Panc1 (cell line): ENCODE measurements at regions not wholly inside any gene's neighbourhood (a gene's known extent, or its start where the extent isn't known, plus 50 kb on each side); places are given as distances from the start of the nearest gene placed in this dataset.

ENCODE experiments used
- CTCF ChIP-seq: fragments of 450-650 bp; IDR thresholded peaks from 2 replicates; pipeline ENCODE4 v1.5.1; 2017; ENCODE audit warnings: mild to moderate bottlenecking
- POLR2AphosphoS5 ChIP-seq: IDR thresholded peaks from 2 replicates; pipeline ENCODE4 v1.6.1; 2012; ENCODE audit warnings: mild to moderate bottlenecking, low read depth, low read length, moderate library complexity
- TF ChIP-seq, protein P1 (sequence below), 2 experiments: IDR thresholded peaks; 2 replicates each; pipeline ENCODE4 v1.6.1; 2011 to 2012; ENCODE audit warnings: low read depth in 2 of 2, control low read depth in 1 of 2, low read length in 1 of 2, mild to moderate bottlenecking in 1 of 2, moderate library complexity in 1 of 2; ENCODE audit not compliant: insufficient read depth in 1 of 2

- TF ChIP-seq CTCF (no peak), POLR2AphosphoS5 (no peak)
- TF ChIP-seq, protein P1, sequence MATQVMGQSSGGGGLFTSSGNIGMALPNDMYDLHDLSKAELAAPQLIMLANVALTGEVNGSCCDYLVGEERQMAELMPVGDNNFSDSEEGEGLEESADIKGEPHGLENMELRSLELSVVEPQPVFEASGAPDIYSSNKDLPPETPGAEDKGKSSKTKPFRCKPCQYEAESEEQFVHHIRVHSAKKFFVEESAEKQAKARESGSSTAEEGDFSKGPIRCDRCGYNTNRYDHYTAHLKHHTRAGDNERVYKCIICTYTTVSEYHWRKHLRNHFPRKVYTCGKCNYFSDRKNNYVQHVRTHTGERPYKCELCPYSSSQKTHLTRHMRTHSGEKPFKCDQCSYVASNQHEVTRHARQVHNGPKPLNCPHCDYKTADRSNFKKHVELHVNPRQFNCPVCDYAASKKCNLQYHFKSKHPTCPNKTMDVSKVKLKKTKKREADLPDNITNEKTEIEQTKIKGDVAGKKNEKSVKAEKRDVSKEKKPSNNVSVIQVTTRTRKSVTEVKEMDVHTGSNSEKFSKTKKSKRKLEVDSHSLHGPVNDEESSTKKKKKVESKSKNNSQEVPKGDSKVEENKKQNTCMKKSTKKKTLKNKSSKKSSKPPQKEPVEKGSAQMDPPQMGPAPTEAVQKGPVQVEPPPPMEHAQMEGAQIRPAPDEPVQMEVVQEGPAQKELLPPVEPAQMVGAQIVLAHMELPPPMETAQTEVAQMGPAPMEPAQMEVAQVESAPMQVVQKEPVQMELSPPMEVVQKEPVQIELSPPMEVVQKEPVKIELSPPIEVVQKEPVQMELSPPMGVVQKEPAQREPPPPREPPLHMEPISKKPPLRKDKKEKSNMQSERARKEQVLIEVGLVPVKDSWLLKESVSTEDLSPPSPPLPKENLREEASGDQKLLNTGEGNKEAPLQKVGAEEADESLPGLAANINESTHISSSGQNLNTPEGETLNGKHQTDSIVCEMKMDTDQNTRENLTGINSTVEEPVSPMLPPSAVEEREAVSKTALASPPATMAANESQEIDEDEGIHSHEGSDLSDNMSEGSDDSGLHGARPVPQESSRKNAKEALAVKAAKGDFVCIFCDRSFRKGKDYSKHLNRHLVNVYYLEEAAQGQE (IDR thresholded peaks at IDR 0.05; ENCODE audit: insufficient read depth in 1 of 2, low read depth in 2 of 2, low read length in 1 of 2) = no peak
Observed at GRCh38 chr12:113693693-113694092, 222.0 kb upstream of the LHX5 start.
